ENCODE measurements at regions not wholly inside any gene's neighbourhood (a gene's known extent, or its start where the extent isn't known, plus 50 kb on each side); places are given as distances from the start of the nearest gene placed in this dataset.
A peak's percentile ranks its signal among the peaks of the same experiment; 100 is the strongest.

- no peaks in the 10 kb centered on the region for H3K9me3 Mint-ChIP-seq
- no peaks in the 10 kb centered on the region for H3K27me3 Mint-ChIP-seq (ENCODE audit: low read depth, poor library complexity)
- TF ChIP-seq, protein P1, sequence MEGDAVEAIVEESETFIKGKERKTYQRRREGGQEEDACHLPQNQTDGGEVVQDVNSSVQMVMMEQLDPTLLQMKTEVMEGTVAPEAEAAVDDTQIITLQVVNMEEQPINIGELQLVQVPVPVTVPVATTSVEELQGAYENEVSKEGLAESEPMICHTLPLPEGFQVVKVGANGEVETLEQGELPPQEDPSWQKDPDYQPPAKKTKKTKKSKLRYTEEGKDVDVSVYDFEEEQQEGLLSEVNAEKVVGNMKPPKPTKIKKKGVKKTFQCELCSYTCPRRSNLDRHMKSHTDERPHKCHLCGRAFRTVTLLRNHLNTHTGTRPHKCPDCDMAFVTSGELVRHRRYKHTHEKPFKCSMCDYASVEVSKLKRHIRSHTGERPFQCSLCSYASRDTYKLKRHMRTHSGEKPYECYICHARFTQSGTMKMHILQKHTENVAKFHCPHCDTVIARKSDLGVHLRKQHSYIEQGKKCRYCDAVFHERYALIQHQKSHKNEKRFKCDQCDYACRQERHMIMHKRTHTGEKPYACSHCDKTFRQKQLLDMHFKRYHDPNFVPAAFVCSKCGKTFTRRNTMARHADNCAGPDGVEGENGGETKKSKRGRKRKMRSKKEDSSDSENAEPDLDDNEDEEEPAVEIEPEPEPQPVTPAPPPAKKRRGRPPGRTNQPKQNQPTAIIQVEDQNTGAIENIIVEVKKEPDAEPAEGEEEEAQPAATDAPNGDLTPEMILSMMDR (IDR thresholded peaks at IDR 0.05), result no peak
- H3K4me3 Mint-ChIP-seq, result no peak overlapping the region
- peak overlapping the region; percentile 83 for H3K27ac Mint-ChIP-seq
- H3K4me1 Mint-ChIP-seq, result peaks cover 32% of the 10 kb centered on the region
- DNase-seq, result peak; percentile 5
- no peaks in the 10 kb centered on the region for H3K36me3 Mint-ChIP-seq (ENCODE audit: low read depth)
Observed at GRCh38 chr4:19739101-19739651, 512.5 kb upstream of the SLIT2 start.

DNA sequence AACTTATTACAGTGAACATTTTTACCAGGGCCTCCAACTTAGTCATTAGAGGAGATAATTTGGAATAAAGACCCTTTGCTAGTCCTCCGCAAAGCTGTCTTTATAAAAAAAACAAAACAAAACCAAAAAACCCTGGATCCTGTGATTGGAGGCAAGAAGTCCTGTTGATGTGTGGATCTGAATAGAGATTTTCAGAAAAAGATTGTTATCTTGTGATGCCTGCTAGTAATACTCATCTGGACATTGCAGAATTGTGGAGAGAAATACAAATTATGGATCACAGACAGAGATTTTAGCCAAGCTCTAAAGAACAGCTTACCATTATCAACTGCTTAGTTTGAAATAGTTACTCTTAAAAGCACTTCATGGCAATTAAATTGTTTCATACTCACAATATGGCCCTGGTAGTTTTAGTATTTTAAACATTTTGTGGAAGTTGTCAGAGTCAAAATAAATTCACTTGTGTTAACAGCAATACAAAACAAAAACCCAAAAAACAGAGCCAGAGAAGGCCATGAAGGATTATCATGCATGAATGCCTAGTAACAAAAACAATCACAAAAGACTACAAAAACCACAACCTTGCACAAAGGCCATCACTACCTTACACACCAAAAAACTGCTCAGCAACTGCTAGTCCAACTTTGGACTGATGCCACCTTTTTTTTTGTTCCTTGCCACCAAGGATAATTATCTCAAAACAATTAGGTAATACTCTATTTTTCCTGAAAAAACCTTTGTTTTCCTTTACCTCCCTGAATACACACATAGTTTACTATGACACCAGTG lies 514.5 kb upstream of the SLIT2 start:
- Mint-ChIP-seq H3K27ac (no peak overlapping the region), H3K4me3 (no peak overlapping the region), H3K4me1 (peaks cover 31% of the 10 kb centered on the region), H3K36me3 (ENCODE audit: low read depth) (no peaks in the 10 kb centered on the region), H3K9me3 (no peaks in the 10 kb centered on the region), H3K27me3 (ENCODE audit: low read depth, poor library complexity) (no peaks in the 10 kb centered on the region)
- DNase-seq, result no peak
- TF ChIP-seq, protein P1 (IDR thresholded peaks at IDR 0.05), result no peak

- Mint-ChIP-seq H3K9me3 (peaks cover 5% of the 10 kb centered on the region), H3K27ac (no peak overlapping the region), H3K36me3 (ENCODE audit: low read depth) (peaks cover 4% of the 10 kb centered on the region), H3K27me3 (ENCODE audit: low read depth, poor library complexity) (no peaks in the 10 kb centered on the region), H3K4me3 (no peak overlapping the region), H3K4me1 (peaks cover 25% of the 10 kb centered on the region)
- DNase-seq, result no peak
- TF ChIP-seq, protein P1 (IDR thresholded peaks at IDR 0.05), result no peak
Observed at GRCh38 chr4:19735012-19735411, 516.7 kb upstream of the SLIT2 start.

- Mint-ChIP-seq H3K27ac (peak overlapping the region; percentile 26), H3K36me3 (ENCODE audit: low read depth) (peaks cover 4% of the 10 kb centered on the region), H3K4me3 (no peak overlapping the region), H3K27me3 (ENCODE audit: low read depth, poor library complexity) (no peaks in the 10 kb centered on the region), H3K4me1 (no peaks in the 10 kb centered on the region), H3K9me3 (peaks cover 5% of the 10 kb centered on the region)
- DNase-seq, result no peak
- TF ChIP-seq, protein P1 (IDR thresholded peaks at IDR 0.05), result no peak
Observed at GRCh38 chr4:19729886-19730651, 521.6 kb upstream of the SLIT2 start.

DNA sequence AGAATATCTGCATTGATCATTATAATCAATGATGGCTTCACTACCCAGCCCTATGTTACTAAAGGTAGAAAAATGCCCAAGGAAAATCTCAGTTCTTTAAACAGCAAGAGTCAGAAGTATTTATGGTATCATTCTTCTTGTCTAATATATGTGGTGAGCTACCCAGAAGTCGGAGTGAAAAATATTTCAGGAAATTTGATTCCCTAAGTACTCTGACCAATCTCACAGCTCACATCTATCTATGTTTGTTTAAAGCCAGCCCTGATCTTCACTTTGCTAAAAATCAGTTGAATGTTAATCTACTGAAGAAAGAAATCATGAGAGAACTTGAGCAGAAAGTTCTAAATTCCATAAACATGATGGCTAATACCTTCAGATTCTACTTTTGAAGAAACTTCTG lies 522.9 kb upstream of the SLIT2 start:
- no peak overlapping the region for H3K27ac Mint-ChIP-seq
- no peaks in the 10 kb centered on the region for H3K4me1 Mint-ChIP-seq
- H3K27me3 Mint-ChIP-seq (ENCODE audit: low read depth, poor library complexity), result no peaks in the 10 kb centered on the region
- no peak for DNase-seq
- H3K9me3 Mint-ChIP-seq, result peaks cover 5% of the 10 kb centered on the region
- TF ChIP-seq, protein P1 (IDR thresholded peaks at IDR 0.05), result no peak
- no peak overlapping the region for H3K4me3 Mint-ChIP-seq
- peaks cover 4% of the 10 kb centered on the region for H3K36me3 Mint-ChIP-seq (ENCODE audit: low read depth)
